ENCODE measurements at regions not wholly inside any gene's neighbourhood (a gene's known extent, or its start where the extent isn't known, plus 50 kb on each side); places are given as distances from the start of the nearest gene placed in this dataset.

DNA sequence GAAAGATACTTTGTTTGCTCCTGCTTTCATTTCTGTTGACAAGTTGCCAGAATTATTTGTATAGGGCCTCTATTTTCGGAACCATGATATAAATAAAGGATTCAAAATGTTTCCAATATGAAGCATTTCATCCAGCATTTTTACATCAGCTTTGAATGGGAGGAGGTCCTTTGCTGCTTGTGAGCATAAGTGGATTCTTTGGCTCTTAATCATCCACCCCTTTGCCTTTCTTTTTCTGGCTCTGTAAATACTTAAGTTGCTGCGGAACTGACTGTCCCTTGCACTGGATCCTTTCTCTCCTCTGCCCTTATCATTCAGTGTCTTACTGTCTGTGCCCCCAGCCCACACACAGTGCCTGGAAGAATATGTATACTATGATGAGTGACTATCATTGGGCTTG is 357.3 kb upstream of the RGS6 start:
- peak; percentile 38 for DNase-seq (ENCODE audit: low spot score)
- H3K27ac ChIP-seq, result no peak overlapping the region
- ChIA-PET CTCF (no interaction called here), POLR2A (ENCODE audit: low non-redundant PET) (no interaction called here)
- TF ChIP-seq, protein P1, sequence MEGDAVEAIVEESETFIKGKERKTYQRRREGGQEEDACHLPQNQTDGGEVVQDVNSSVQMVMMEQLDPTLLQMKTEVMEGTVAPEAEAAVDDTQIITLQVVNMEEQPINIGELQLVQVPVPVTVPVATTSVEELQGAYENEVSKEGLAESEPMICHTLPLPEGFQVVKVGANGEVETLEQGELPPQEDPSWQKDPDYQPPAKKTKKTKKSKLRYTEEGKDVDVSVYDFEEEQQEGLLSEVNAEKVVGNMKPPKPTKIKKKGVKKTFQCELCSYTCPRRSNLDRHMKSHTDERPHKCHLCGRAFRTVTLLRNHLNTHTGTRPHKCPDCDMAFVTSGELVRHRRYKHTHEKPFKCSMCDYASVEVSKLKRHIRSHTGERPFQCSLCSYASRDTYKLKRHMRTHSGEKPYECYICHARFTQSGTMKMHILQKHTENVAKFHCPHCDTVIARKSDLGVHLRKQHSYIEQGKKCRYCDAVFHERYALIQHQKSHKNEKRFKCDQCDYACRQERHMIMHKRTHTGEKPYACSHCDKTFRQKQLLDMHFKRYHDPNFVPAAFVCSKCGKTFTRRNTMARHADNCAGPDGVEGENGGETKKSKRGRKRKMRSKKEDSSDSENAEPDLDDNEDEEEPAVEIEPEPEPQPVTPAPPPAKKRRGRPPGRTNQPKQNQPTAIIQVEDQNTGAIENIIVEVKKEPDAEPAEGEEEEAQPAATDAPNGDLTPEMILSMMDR (conservative IDR thresholded peaks at IDR 0.05; ENCODE audit: low read depth), result no peak

DNA sequence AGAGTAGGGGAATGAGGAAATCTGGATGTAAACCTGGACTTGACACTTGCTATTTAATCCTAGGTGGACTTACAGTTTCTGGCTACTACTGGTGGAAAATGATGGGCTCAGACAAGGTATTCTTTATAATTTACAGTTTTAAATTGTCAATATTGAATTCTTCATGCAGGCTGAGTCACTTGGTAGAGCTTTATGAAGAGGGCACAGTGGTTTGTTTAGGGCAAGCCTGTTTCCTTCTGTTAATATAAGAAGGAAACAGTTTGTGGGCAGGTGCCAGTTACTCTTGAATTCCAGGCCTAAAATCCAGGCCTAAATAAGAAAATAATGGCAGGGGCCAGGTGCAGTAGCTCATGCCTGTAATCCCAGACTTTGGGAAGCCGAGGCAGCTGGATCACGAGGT is 355.8 kb upstream of the RGS6 start:
- H3K27ac ChIP-seq, result no peak overlapping the region
- ChIA-PET POLR2A (ENCODE audit: low non-redundant PET) (no interaction called here), CTCF (no interaction called here)
- TF ChIP-seq, protein P1 (conservative IDR thresholded peaks at IDR 0.05; ENCODE audit: low read depth), result no peak
- no peak for DNase-seq (ENCODE audit: low spot score)

DNA sequence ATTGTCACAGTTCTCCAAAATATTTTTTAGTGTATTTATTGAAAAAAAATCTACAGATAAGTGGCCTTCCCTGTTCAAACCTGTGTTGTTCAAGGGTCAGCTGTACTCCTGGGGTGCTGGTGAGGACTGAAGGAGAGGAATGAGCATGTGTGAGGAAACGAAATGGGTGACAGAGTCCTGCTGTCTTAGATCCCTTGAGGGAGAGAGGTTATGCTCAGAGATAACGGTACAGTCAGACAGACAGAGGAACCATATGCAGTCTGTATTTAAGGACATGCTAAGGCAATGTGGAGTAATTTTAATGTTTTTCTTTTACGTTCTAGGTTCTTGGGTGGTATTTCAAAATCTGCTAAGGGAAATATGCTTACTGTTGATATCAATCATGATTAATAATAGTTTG is 352.9 kb upstream of the RGS6 start:
- ChIA-PET CTCF (interaction anchor here (0.5 to 0.7 kb wide), 3 partner anchors 36 to 257 kb away, joined by 3 to 4 read pairs (median 3); no protein-coding TSS in a partner anchor), POLR2A (ENCODE audit: low non-redundant PET) (no interaction called here)
- TF ChIP-seq, protein P1 (conservative IDR thresholded peaks at IDR 0.05; ENCODE audit: low read depth), result no peak
- no peak overlapping the region for H3K27ac ChIP-seq
- no peak for DNase-seq (ENCODE audit: low spot score)

DNA sequence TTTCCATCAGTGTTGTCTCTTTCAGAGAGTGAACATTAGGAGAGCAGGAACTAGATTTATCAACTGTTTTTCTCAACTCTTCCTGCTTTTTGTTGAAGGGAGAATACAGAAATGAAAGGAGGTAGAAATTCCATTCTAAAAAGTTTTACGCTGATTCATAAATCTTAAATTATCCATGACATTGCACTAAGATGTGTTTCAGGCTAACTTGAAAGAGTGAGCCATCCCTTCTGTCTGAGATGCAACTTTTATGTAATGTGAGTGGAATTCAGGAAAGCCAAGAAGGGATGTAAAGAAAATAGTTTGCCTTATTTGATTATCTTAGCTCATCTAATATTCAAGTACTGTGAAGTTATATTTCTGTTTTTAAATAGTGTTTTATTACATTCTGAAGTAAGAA is 349.5 kb upstream of the RGS6 start:
- DNase-seq (ENCODE audit: low spot score), result no peak
- TF ChIP-seq, protein P1 (conservative IDR thresholded peaks at IDR 0.05; ENCODE audit: low read depth), result no peak
- no peak overlapping the region for H3K27ac ChIP-seq
- POLR2A ChIA-PET (ENCODE audit: low non-redundant PET), result no interaction called here
- CTCF ChIA-PET, result no interaction called here

DNA sequence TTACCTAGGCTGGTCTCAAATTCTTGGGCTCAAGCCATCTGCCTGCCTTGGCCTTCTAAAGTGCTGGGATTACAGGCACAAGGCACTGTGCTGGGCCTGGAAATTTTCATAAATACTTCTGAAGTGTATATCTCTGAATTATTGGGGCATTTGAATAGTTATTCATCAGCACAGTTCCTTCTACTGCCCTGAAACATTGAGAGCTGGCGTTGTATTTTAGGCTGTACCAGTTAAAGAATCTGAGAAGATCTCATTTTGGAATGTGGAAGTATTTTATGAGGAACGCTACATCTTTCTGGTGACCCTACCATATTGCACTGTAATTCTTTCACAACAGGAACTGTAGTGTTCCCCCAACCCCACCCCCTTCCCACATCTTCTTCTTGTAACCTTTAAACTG is 349.0 kb upstream of the RGS6 start:
- ChIA-PET POLR2A (ENCODE audit: low non-redundant PET) (no interaction called here), CTCF (no interaction called here)
- DNase-seq (ENCODE audit: low spot score), result no peak
- TF ChIP-seq, protein P1 (conservative IDR thresholded peaks at IDR 0.05; ENCODE audit: low read depth), result no peak
- H3K27ac ChIP-seq, result no peak overlapping the region

DNA sequence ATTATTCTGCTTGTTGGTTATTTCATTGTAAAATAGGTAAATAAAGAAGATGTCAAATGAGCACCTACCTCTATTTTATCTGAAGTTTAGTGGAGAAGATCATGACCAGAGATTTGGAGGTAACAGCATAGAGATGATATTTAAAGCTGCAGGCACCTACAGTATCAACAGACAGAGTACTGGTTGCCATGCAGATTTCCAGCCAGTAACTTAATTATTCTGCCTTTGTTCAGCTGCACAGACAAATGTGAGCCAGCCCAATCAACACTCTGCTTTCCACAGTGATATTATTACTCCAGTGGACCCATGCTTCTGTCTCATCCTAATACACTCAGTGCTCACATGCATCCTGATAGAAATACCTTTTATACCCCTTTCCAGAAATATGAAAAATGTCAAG is 348.5 kb upstream of the RGS6 start:
- no peak overlapping the region for H3K27ac ChIP-seq
- TF ChIP-seq, protein P1 (conservative IDR thresholded peaks at IDR 0.05; ENCODE audit: low read depth), result no peak
- no peak for DNase-seq (ENCODE audit: low spot score)
- POLR2A ChIA-PET (ENCODE audit: low non-redundant PET), result no interaction called here
- CTCF ChIA-PET, result no interaction called here

DNA sequence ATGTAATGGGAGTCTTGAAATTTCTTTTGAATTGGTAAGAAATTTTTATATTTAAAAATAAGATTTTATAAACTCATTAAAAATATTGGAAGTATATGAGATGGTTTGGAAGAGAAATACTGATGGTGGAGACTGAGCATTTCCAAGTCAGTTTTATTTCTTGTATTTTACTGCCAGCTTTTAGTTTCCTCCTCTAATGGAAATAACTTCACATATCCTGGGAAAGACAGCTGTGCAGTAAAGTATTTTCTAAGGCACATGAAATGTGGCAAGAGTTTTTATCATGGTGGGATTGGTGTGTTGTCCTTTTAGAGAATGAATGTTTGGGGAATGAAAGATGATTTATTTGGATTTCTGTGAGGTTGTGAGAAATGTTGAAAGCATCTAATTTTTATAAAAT is 346.9 kb upstream of the RGS6 start:
- H3K27ac ChIP-seq, result no peak overlapping the region
- ChIA-PET CTCF (no interaction called here), POLR2A (ENCODE audit: low non-redundant PET) (no interaction called here)
- DNase-seq (ENCODE audit: low spot score), result no peak
- TF ChIP-seq, protein P1 (conservative IDR thresholded peaks at IDR 0.05; ENCODE audit: low read depth), result no peak
